Tibial artery (tissue), 4 donors: ENCODE measurements at regions not wholly inside any gene's neighbourhood (a gene's known extent, or its start where the extent isn't known, plus 50 kb on each side); places are given as distances from the start of the nearest gene placed in this dataset.

Source experiments
- DNase-seq, 2 donors: peaks; one replicate each; pipeline ENCODE4 v3.0.0-alpha.2; 2019
- H3K27ac ChIP-seq, 2 donors: fragments of 200-600 bp; sonication (generic) in 1 of 2; 1 replicate in 1 of 2; 2 replicates in 1 of 2; pipeline ENCODE4 v1.5.1; 2018 to 2019; ENCODE audit warnings: mild to moderate bottlenecking in 1 of 2
- H3K27me3 ChIP-seq, 2 donors: fragments of 200-600 bp; sonication (generic) in 1 of 2; one replicate each; pipeline versions ENCODE4 v1.5.1 to v1.6.0; 2016 to 2019
- H3K36me3 ChIP-seq, 3 donors: fragments of 200-600 bp; sonication (generic) in 2 of 3; one replicate each; pipeline ENCODE4 v1.5.1; 2016 to 2019; ENCODE audit warnings: mild to moderate bottlenecking in 2 of 3
- H3K4me1 ChIP-seq, 4 donors: fragments of 200-600 bp; sonication (generic) in 2 of 4; 1 replicate in 3 of 4; 2 replicates in 1 of 4; pipeline ENCODE4 v1.5.1; 2016 to 2019
- H3K4me3 ChIP-seq, 2 donors: fragments of 200-600 bp; sonication (generic) in 1 of 2; 1 replicate in 1 of 2; 2 replicates in 1 of 2; pipeline ENCODE4 v1.5.1; 2018 to 2019; ENCODE audit warnings: mild to moderate bottlenecking in 2 of 2
- H3K9me3 ChIP-seq, 3 donors: fragments of 200-600 bp; sonication (generic) in 1 of 3; one replicate each; pipeline ENCODE4 v1.5.1; 2016 to 2019
- CTCF ChIP-seq, 2 experiments: fragments of 200-600 bp in 1 of 2; fragments of 450-650 bp in 1 of 2; IDR thresholded peaks; one replicate each; pipeline ENCODE4 v1.5.1; 2017 to 2019; ENCODE audit warnings: antibody characterized with exemption in 2 of 2, mild to moderate bottlenecking in 1 of 2, moderate library complexity in 1 of 2
- intact Hi-C: fragments of 100-400 bp; cut with DNase I; formaldehyde crosslinking; loops from one replicate; pipeline ENCODE4 v1.15.0; 2023; ENCODE audit warnings: low total_unique reads

- no peak for TF ChIP-seq CTCF (IDR thresholded peaks at IDR 0.05)
- Histone ChIP-seq H3K27ac (no peak overlapping the region), H3K4me3 (no peak overlapping the region), H3K27me3 (no peaks in the 10 kb centered on the region), H3K36me3 (no peaks in the 10 kb centered on the region), H3K4me1 (no peaks in the 10 kb centered on the region), H3K9me3 (no peaks in the 10 kb centered on the region)
- no peak for DNase-seq
- intact Hi-C loops: no loop called here
These were observed 384.9 kb upstream of the ROBO1 start for GRCh38 chr3:80152692-80153091.

- TF ChIP-seq CTCF (IDR thresholded peaks at IDR 0.05): no peak
These were observed 374.9 kb upstream of the ROBO1 start for GRCh38 chr3:80142714-80143113.

GRCh38 chr3:80141557-80141956 is 373.8 kb upstream of the ROBO1 start:
- Histone ChIP-seq H3K36me3 (no peaks in the 10 kb centered on the region), H3K9me3 (no peaks in the 10 kb centered on the region), H3K27ac (no peak overlapping the region), H3K27me3 (no peaks in the 10 kb centered on the region), H3K4me3 (no peak overlapping the region), H3K4me1 (no peaks in the 10 kb centered on the region)
- DNase-seq: no peak
- intact Hi-C loops: no loop called here
- TF ChIP-seq CTCF (IDR thresholded peaks at IDR 0.05): no peak

More at GRCh38 chr3:80142714-80143113, 374.9 kb upstream of the ROBO1 start:
- no peaks in the 10 kb centered on the region for H3K9me3 ChIP-seq
- no peak overlapping the region for H3K4me3 ChIP-seq
- DNase-seq: no peak
- no peak overlapping the region for H3K27ac ChIP-seq
- no peaks in the 10 kb centered on the region for H3K27me3 ChIP-seq
- intact Hi-C loops: no loop called here
- H3K36me3 ChIP-seq: no peaks in the 10 kb centered on the region
- no peaks in the 10 kb centered on the region for H3K4me1 ChIP-seq

GRCh38 chr3:80116281-80116680 is 348.5 kb upstream of the ROBO1 start:
- no peak for DNase-seq
- Histone ChIP-seq H3K9me3 (no peaks in the 10 kb centered on the region), H3K27ac (no peak overlapping the region), H3K27me3 (no peaks in the 10 kb centered on the region), H3K4me1 (no peaks in the 10 kb centered on the region), H3K4me3 (no peak overlapping the region), H3K36me3 (no peaks in the 10 kb centered on the region)
- TF ChIP-seq CTCF (IDR thresholded peaks at IDR 0.05): no peak
- intact Hi-C loops: no loop called here

GRCh38 chr3:80114694-80115093 is 346.9 kb upstream of the ROBO1 start:
- Histone ChIP-seq H3K4me3 (no peak overlapping the region), H3K27ac (no peak overlapping the region), H3K4me1 (no peaks in the 10 kb centered on the region), H3K27me3 (no peaks in the 10 kb centered on the region), H3K36me3 (no peaks in the 10 kb centered on the region), H3K9me3 (no peaks in the 10 kb centered on the region)
- DNase-seq: no peak
- intact Hi-C loops: no loop called here
- TF ChIP-seq CTCF (IDR thresholded peaks at IDR 0.05): no peak

GRCh38 chr3:80113331-80113730 is 345.5 kb upstream of the ROBO1 start:
- H3K9me3 ChIP-seq: no peaks in the 10 kb centered on the region
- no peak for DNase-seq
- H3K4me1 ChIP-seq: no peaks in the 10 kb centered on the region
- no peak for TF ChIP-seq CTCF (IDR thresholded peaks at IDR 0.05)
- intact Hi-C loops: no loop called here
- H3K27ac ChIP-seq: no peak overlapping the region
- no peaks in the 10 kb centered on the region for H3K27me3 ChIP-seq
- H3K36me3 ChIP-seq: no peaks in the 10 kb centered on the region
- H3K4me3 ChIP-seq: no peak overlapping the region
